DND-41 (cell line): ENCODE measurements at regions not wholly inside any gene's neighbourhood (a gene's known extent, or its start where the extent isn't known, plus 50 kb on each side); places are given as distances from the start of the nearest gene placed in this dataset.

Experiments used
- ATAC-seq: fragments of 200-7000 bp; cut with Tn5 transposase; 3 replicates; pipeline ENCODE4 v1.9.1; 2021; ENCODE audit warnings: low read depth; ENCODE audit not compliant: insufficient read depth
- DNase-seq: peaks from one replicate; pipeline ENCODE4 v3.0.0-alpha.2; 2020
- H2AFZ ChIP-seq: 2 replicates; pipeline ENCODE4 v1.6.0; 2012; ENCODE audit warnings: low read depth, low read length
- H3K27ac ChIP-seq: 2 replicates; pipeline ENCODE4 v1.5.1; 2012; ENCODE audit warnings: low read length, inconsistent platforms
- H3K27me3 ChIP-seq: fragments of 200-600 bp; sonication (generic); 2 replicates; pipeline ENCODE4 v1.6.0; 2012; ENCODE audit warnings: low read length, mild to moderate bottlenecking, inconsistent platforms; ENCODE audit not compliant: insufficient read depth, poor library complexity
- H3K36me3 ChIP-seq: 2 replicates; pipeline ENCODE4 v1.5.1; 2012; ENCODE audit warnings: low read length, inconsistent platforms; ENCODE audit not compliant: insufficient read depth
- H3K4me1 ChIP-seq: 2 replicates; pipeline ENCODE4 v1.5.1; 2012; ENCODE audit warnings: mild to moderate bottlenecking, low read length; ENCODE audit not compliant: insufficient read depth
- H3K4me2 ChIP-seq: 2 replicates; pipeline ENCODE4 v1.6.0; 2012; ENCODE audit warnings: mild to moderate bottlenecking, moderate library complexity, low read length, inconsistent platforms; ENCODE audit not compliant: insufficient read depth
- H3K4me3 ChIP-seq, 2 experiments: fragments of 200-600 bp in 1 of 2; shearing (Covaris generic) in 1 of 2; 2 replicates each; pipeline ENCODE4 v1.5.1; 2012 to 2016; ENCODE audit warnings: inconsistent platforms in 2 of 2, low read length in 2 of 2, mild to moderate bottlenecking in 2 of 2, low read depth in 1 of 2, moderate library complexity in 1 of 2
- H3K79me2 ChIP-seq: 2 replicates; pipeline ENCODE4 v1.6.0; 2012; ENCODE audit warnings: low read length, inconsistent platforms; ENCODE audit not compliant: insufficient read depth
- H3K9ac ChIP-seq: 2 replicates; pipeline ENCODE4 v1.6.0; 2012; ENCODE audit warnings: low read depth, mild to moderate bottlenecking, inconsistent platforms, low read length, moderate library complexity
- H3K9me3 ChIP-seq: 2 replicates; pipeline ENCODE4 v1.5.1; 2012; ENCODE audit warnings: low read length, moderate library complexity, mild to moderate bottlenecking, inconsistent platforms; ENCODE audit not compliant: insufficient read depth, severe bottlenecking
- H4K20me1 ChIP-seq: 2 replicates; pipeline ENCODE4 v1.6.0; 2012; ENCODE audit warnings: low read length; ENCODE audit not compliant: insufficient read depth
- EZH2 ChIP-seq: IDR thresholded peaks from 3 replicates; pipeline ENCODE4 v1.6.1; 2012; ENCODE audit warnings: borderline replicate concordance, low read depth, mild to moderate bottlenecking, moderate library complexity, low read length, inconsistent platforms; ENCODE audit not compliant: severe bottlenecking
- TF ChIP-seq, protein P1 (sequence below): IDR thresholded peaks from 2 replicates; pipeline ENCODE4 v1.5.1; 2012; ENCODE audit warnings: borderline replicate concordance, low read length, moderate library complexity, mild to moderate bottlenecking; ENCODE audit not compliant: poor library complexity, severe bottlenecking; ENCODE audit errors: extremely low read depth

DNA sequence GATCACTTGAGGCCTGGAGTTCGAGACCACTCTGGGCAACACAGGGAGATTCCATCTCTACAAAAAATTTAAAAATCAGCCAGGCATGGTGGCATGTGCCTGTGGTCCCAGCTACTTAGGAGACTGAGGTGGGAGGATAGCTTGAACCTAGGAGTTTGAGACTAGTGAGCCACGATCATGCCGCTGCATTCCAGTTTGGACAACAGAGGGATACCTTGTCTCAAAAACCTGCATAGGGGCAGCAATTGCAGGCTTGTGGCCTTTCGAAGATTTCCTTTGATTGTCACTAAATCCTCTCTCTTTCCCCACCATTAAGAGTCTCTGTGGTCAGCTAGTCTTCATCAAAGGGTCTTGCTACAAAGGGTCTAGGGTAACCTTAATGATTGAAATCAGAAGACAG is 60.3 kb downstream of the UTRN start:
- H3K9me3 ChIP-seq = no peaks in the 10 kb centered on the region
- peaks cover 91% of the 10 kb centered on the region for H3K79me2 ChIP-seq
- peak overlapping the region; percentile 78 for H3K4me2 ChIP-seq
- DNase-seq = no peak
- H3K27ac ChIP-seq = peak overlapping the region; percentile 93
- H4K20me1 ChIP-seq = no peaks in the 10 kb centered on the region
- TF ChIP-seq, protein P1, sequence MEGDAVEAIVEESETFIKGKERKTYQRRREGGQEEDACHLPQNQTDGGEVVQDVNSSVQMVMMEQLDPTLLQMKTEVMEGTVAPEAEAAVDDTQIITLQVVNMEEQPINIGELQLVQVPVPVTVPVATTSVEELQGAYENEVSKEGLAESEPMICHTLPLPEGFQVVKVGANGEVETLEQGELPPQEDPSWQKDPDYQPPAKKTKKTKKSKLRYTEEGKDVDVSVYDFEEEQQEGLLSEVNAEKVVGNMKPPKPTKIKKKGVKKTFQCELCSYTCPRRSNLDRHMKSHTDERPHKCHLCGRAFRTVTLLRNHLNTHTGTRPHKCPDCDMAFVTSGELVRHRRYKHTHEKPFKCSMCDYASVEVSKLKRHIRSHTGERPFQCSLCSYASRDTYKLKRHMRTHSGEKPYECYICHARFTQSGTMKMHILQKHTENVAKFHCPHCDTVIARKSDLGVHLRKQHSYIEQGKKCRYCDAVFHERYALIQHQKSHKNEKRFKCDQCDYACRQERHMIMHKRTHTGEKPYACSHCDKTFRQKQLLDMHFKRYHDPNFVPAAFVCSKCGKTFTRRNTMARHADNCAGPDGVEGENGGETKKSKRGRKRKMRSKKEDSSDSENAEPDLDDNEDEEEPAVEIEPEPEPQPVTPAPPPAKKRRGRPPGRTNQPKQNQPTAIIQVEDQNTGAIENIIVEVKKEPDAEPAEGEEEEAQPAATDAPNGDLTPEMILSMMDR = no peak
- H3K4me1 ChIP-seq = peaks cover 92% of the 10 kb centered on the region
- no peak overlapping the region for H2AFZ ChIP-seq
- peak overlapping the region in 1 of 2 experiments; percentile 66; a peak in 2 of 4 replicates for H3K4me3 ChIP-seq
- no peaks in the 10 kb centered on the region for H3K27me3 ChIP-seq
- no peak for ATAC-seq
- H3K36me3 ChIP-seq = 0 out of 2 replicates have a peak, but pooled peaks cover 4% of the 10 kb centered on the region
- H3K9ac ChIP-seq = peak overlapping the region; percentile 64

DNA sequence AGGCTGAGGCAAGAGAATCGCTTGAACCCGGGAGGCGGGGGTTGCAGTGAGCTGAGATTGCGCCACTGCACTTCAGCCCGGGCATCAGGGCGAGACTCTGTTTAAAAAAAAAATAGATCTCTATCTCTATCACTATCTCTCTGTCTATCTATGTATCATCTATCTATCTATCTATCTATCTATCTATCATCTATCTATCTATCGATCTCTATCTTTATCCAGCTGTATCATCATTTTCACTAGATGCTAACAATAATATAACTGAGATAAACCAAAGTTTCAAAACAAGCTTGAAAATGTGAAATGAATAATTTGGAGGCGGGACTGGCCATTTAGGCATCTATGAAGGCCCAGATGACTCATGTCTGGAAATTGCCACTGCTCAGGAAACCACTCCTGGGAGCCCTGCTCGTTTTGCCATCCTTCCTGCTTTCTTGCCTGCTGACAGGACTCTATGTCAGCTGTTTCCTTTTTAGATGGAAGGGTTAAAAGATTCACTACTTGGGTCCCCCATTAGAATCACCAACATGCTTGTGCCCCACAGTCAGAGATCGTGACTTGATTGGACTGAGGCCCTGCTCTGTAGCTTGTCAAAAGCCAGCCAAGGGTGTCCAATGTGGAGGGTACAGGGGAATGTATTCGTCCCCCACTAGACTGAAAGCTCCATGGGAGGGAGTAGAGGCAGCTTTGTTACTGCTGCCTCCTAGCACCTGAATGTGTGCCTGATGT is 61.7 kb downstream of the UTRN start:
- Histone ChIP-seq H3K9me3 (no peaks in the 10 kb centered on the region), H3K79me2 (peaks cover 92% of the 10 kb centered on the region), H3K27me3 (no peaks in the 10 kb centered on the region), H3K36me3 (0 out of 2 replicates have a peak, but pooled peaks cover 4% of the 10 kb centered on the region), H4K20me1 (no peaks in the 10 kb centered on the region), H3K4me3 (peak overlapping the region in 1 of 2 experiments; percentile 25; a peak in 1 of 4 replicates), H2AFZ (no peak overlapping the region), H3K4me2 (peak overlapping the region; percentile 29; the same call in 1 of the 2 replicates), H3K4me1 (peaks cover 98% of the 10 kb centered on the region), H3K9ac (peak overlapping the region; percentile 25; the same call in 1 of the 2 replicates), H3K27ac (peak overlapping the region; percentile 92)
- TF ChIP-seq, protein P1 = no peak
- TF ChIP-seq EZH2 = no peak
- DNase-seq (no peak), ATAC-seq (no peak)

DNA sequence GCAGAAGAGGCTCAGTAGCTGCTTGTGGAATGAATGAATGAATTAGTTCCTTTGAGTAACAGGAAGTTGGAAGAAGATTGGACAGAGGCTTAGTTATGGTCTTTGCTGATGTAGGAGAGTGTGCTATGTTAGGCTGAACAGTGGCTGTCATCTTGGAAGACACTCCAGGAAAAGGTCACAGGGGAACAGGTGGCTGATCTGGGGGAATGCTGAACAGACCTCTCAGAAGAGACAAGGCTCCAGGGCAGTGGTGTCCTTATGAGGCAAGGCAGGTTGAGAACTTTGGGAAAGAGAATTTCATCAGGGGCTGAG is 62.3 kb downstream of the UTRN start:
- no peaks in the 10 kb centered on the region for H4K20me1 ChIP-seq
- H3K27me3 ChIP-seq = no peaks in the 10 kb centered on the region
- no peak overlapping the region for H2AFZ ChIP-seq
- no peak for DNase-seq
- no peaks in the 10 kb centered on the region for H3K9me3 ChIP-seq
- H3K36me3 ChIP-seq = 0 out of 2 replicates have a peak, but pooled peaks cover 4% of the 10 kb centered on the region
- 0 out of 2 replicates have a peak overlapping the region, but pooled peaks have one; percentile 25 for H3K9ac ChIP-seq
- no peak for ATAC-seq
- TF ChIP-seq EZH2 = no peak
- TF ChIP-seq, protein P1 = no peak
- no peak overlapping the region for H3K4me3 ChIP-seq
- peaks cover 98% of the 10 kb centered on the region for H3K4me1 ChIP-seq
- peak overlapping the region; percentile 92 for H3K27ac ChIP-seq
- H3K79me2 ChIP-seq = peaks cover 92% of the 10 kb centered on the region
- H3K4me2 ChIP-seq = peak overlapping the region; percentile 29; the same call in 1 of the 2 replicates

DNA sequence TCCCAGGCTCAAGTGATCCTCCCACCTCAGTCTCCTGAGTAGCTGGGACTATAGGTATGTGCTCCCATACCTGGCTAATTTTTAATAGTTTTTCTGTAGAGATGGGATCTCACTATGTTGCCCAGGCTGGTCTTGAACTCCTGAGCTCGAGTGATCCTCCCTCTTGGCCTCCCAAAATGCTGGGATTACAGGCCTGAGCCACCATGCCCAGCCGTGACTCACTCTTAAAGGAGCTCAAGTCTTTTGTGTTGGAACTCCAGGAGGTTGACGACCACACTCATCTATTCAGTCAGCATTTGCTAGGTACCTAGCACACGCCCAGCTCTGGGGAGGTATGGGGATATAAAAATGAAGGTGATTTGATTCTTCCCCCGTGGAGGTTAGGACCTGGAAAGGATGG is 62.8 kb downstream of the UTRN start:
- no peak overlapping the region for H3K4me3 ChIP-seq
- ATAC-seq (no peak), DNase-seq (no peak)
- 0 out of 2 replicates have a peak, but pooled peaks cover 4% of the 10 kb centered on the region for H3K36me3 ChIP-seq
- H3K27me3 ChIP-seq = no peaks in the 10 kb centered on the region
- H3K27ac ChIP-seq = peak overlapping the region; percentile 92
- no peaks in the 10 kb centered on the region for H4K20me1 ChIP-seq
- no peak overlapping the region; the same call in 1 of the 2 replicates for H3K4me2 ChIP-seq
- no peaks in the 10 kb centered on the region for H3K9me3 ChIP-seq
- H3K9ac ChIP-seq = no peak overlapping the region
- H3K4me1 ChIP-seq = peaks cover 98% of the 10 kb centered on the region
- peaks cover 92% of the 10 kb centered on the region for H3K79me2 ChIP-seq
- no peak overlapping the region for H2AFZ ChIP-seq
- no peak for TF ChIP-seq EZH2
